HEK293 (cell line): ENCODE measurements at regions not wholly inside any gene's neighbourhood (a gene's known extent, or its start where the extent isn't known, plus 50 kb on each side); places are given as distances from the start of the nearest gene placed in this dataset.

Experiments used
- CTCF ChIA-PET: fragments of 350-600 bp; formaldehyde crosslinking; extraction: SDS; loops from one replicate; lab custom pipeline; 2021; ENCODE audit warnings: antibody characterized with exemption; lab: Yijun Ruan, JAX
- POLR2A ChIA-PET: fragments of 300-600 bp; formaldehyde crosslinking; extraction: SDS; loops from one replicate; lab custom pipeline; 2020; ENCODE audit warnings: antibody characterized with exemption, inconsistent platforms; lab: Yijun Ruan, JAX
- H3K27ac ChIP-seq: fragments of 200-500 bp; sonication (Bioruptor generic); 2 replicates; pipeline ENCODE4 v1.5.1; 2014; ENCODE audit warnings: low read depth, low read length, control low read depth, inconsistent platforms; ENCODE audit errors: extremely low read depth
- H3K36me3 ChIP-seq, 2 experiments: fragments of 200-500 bp in 1 of 2; sonication (Bioruptor generic) in 1 of 2; 1 replicate in 1 of 2; 2 replicates in 1 of 2; pipeline ENCODE4 v1.5.1; 2014 to 2017; ENCODE audit warnings: inconsistent platforms in 2 of 2, low read length in 2 of 2; ENCODE audit not compliant: control insufficient read depth in 2 of 2, insufficient read depth in 1 of 2
- H3K4me1 ChIP-seq: fragments of 200-500 bp; sonication (Bioruptor generic); 2 replicates; pipeline ENCODE4 v1.5.1; 2014; ENCODE audit warnings: mild to moderate bottlenecking, low read length, inconsistent platforms; ENCODE audit not compliant: control insufficient read depth, insufficient read depth
- H3K4me3 ChIP-seq: 2 replicates; pipeline ENCODE4 v1.5.1; 2011; ENCODE audit warnings: low read depth, mild to moderate bottlenecking, control low read depth, low read length, moderate library complexity
- H3K9me3 ChIP-seq: fragments of 200-500 bp; sonication (Bioruptor generic); 2 replicates; pipeline ENCODE4 v1.5.1; 2014; ENCODE audit warnings: low read depth, low read length, inconsistent platforms; ENCODE audit not compliant: control insufficient read depth, insufficient read depth
- EGR2 ChIP-seq: fragments of 450-650 bp; formaldehyde crosslinking; IDR thresholded peaks from 2 replicates; pipeline ENCODE4 v1.5.1; 2016; ENCODE audit warnings: low read depth, missing biosample characterization, missing genetic modification characterization
- HOXD13 ChIP-seq: sonication (generic); formaldehyde crosslinking; IDR thresholded peaks from 2 replicates; pipeline ENCODE4 v1.8.0; 2022; ENCODE audit warnings: missing genetic modification reagents, borderline replicate concordance
- KLF10 ChIP-seq: fragments of 450-650 bp; IDR thresholded peaks from 2 replicates; pipeline ENCODE4 v1.5.1; 2018; ENCODE audit warnings: missing biosample characterization, mild to moderate bottlenecking, missing genetic modification characterization
- KLF8 ChIP-seq: fragments of 450-650 bp; formaldehyde crosslinking; IDR thresholded peaks from 2 replicates; pipeline ENCODE4 v1.5.1; 2016; ENCODE audit warnings: missing biosample characterization, missing genetic modification characterization
- ZBTB20 ChIP-seq: fragments of 450-650 bp; formaldehyde crosslinking; IDR thresholded peaks from 2 replicates; pipeline ENCODE4 v1.5.1; 2016; ENCODE audit warnings: missing biosample characterization, missing genetic modification characterization
- ZBTB6 ChIP-seq: fragments of 450-650 bp; formaldehyde crosslinking; IDR thresholded peaks from 2 replicates; pipeline ENCODE4 v1.5.1; 2017; ENCODE audit warnings: missing biosample characterization, missing genetic modification characterization
- ZBTB8A ChIP-seq: fragments of 450-650 bp; formaldehyde crosslinking; IDR thresholded peaks from 2 replicates; pipeline ENCODE4 v1.5.1; 2016; ENCODE audit warnings: missing biosample characterization, missing genetic modification characterization
- ZNF132 ChIP-seq: fragments of 450-650 bp; formaldehyde crosslinking; IDR thresholded peaks from 2 replicates; pipeline ENCODE4 v1.5.1; 2017; ENCODE audit warnings: missing biosample characterization, missing genetic modification characterization, borderline replicate concordance
- ZNF214 ChIP-seq: fragments of 450-650 bp; formaldehyde crosslinking; IDR thresholded peaks from 2 replicates; pipeline ENCODE4 v1.5.1; 2017; ENCODE audit warnings: missing biosample characterization, mild to moderate bottlenecking, missing genetic modification characterization, borderline replicate concordance
- ZNF341 ChIP-seq: fragments of 450-650 bp; formaldehyde crosslinking; IDR thresholded peaks from 2 replicates; pipeline ENCODE4; 2016; ENCODE audit warnings: low read depth, missing biosample characterization, missing genetic modification characterization
- ZNF398 ChIP-seq: fragments of 450-650 bp; formaldehyde crosslinking; IDR thresholded peaks from 2 replicates; pipeline ENCODE4 v1.5.1; 2017; ENCODE audit warnings: missing biosample characterization, missing genetic modification characterization
- ZNF433 ChIP-seq: fragments of 450-650 bp; formaldehyde crosslinking; IDR thresholded peaks from 2 replicates; pipeline ENCODE4 v1.5.1; 2016; ENCODE audit warnings: missing biosample characterization, missing genetic modification characterization, low read depth
- ZNF514 ChIP-seq: fragments of 450-650 bp; formaldehyde crosslinking; IDR thresholded peaks from 2 replicates; pipeline ENCODE4 v1.5.1; 2016; ENCODE audit warnings: missing biosample characterization, missing genetic modification characterization
- ZNF530 ChIP-seq: fragments of 450-650 bp; formaldehyde crosslinking; IDR thresholded peaks from 2 replicates; pipeline ENCODE4 v1.5.1; 2016; ENCODE audit warnings: low read depth, missing biosample characterization, missing genetic modification characterization
- ZNF555 ChIP-seq: fragments of 450-650 bp; formaldehyde crosslinking; conservative IDR thresholded peaks from 2 replicates; pipeline ENCODE4 v1.5.1; 2017; ENCODE audit warnings: missing biosample characterization, mild to moderate bottlenecking, missing genetic modification characterization, inconsistent platforms
- ZNF558 ChIP-seq: fragments of 450-650 bp; formaldehyde crosslinking; IDR thresholded peaks from 2 replicates; pipeline ENCODE4 v1.5.1; 2016; ENCODE audit warnings: missing biosample characterization, missing genetic modification characterization
- ZNF600 ChIP-seq: fragments of 450-650 bp; formaldehyde crosslinking; IDR thresholded peaks from 2 replicates; pipeline ENCODE4 v1.5.1; 2016; ENCODE audit warnings: missing biosample characterization, missing genetic modification characterization
- ZNF639 ChIP-seq: fragments of 450-650 bp; formaldehyde crosslinking; IDR thresholded peaks from 2 replicates; pipeline ENCODE4 v1.5.1; 2016; ENCODE audit warnings: missing biosample characterization, missing genetic modification characterization
- ZNF777 ChIP-seq: fragments of 450-650 bp; formaldehyde crosslinking; IDR thresholded peaks from 2 replicates; pipeline ENCODE4 v1.5.1; 2017; ENCODE audit warnings: missing biosample characterization, missing genetic modification characterization, borderline replicate concordance
- ZNF837 ChIP-seq: fragments of 450-650 bp; formaldehyde crosslinking; IDR thresholded peaks from 2 replicates; pipeline ENCODE4 v1.5.1; 2016; ENCODE audit warnings: missing biosample characterization, missing genetic modification characterization
- ZNF843 ChIP-seq: fragments of 450-650 bp; formaldehyde crosslinking; IDR thresholded peaks from 2 replicates; pipeline ENCODE4 v1.5.1; 2016; ENCODE audit warnings: missing biosample characterization, missing genetic modification characterization
- ZSCAN18 ChIP-seq: fragments of 450-650 bp; formaldehyde crosslinking; IDR thresholded peaks from 2 replicates; pipeline ENCODE4 v1.5.1; 2016; ENCODE audit warnings: missing biosample characterization, missing genetic modification characterization

- no peaks in the 10 kb centered on the region for H3K36me3 ChIP-seq
- H3K27ac ChIP-seq = no peak overlapping the region
- ChIA-PET CTCF (no interaction called here), POLR2A (no interaction called here)
- no peak overlapping the region for H3K4me3 ChIP-seq
- no peaks in the 10 kb centered on the region for H3K9me3 ChIP-seq
- no peak for TF ChIP-seq ZNF639 (tag by site-specific recombination)
- TF ChIP-seq ZNF514 (tag by site-specific recombination) = no peak
- TF ChIP-seq ZNF398 (tag by site-specific recombination) = no peak
- no peak for TF ChIP-seq ZBTB20 (tag by site-specific recombination)
- TF ChIP-seq ZNF433 (tag by site-specific recombination) = no peak
- TF ChIP-seq ZBTB6 = no peak
- TF ChIP-seq KLF10 (tag by site-specific recombination) = no peak
- TF ChIP-seq KLF8 (tag by site-specific recombination) = no peak
- TF ChIP-seq ZBTB8A (tag by site-specific recombination) = no peak
- no peak for TF ChIP-seq ZSCAN18
- TF ChIP-seq ZNF530 = no peak
- TF ChIP-seq, all 188 proteins: peak for 0
- H3K4me1 ChIP-seq = no peaks in the 10 kb centered on the region
Observed at GRCh38 chr6:19605624-19606023, 231.5 kb upstream of the ID4 start.

- TF ChIP-seq ZNF777 (tag by site-specific recombination) (no peak), HOXD13 (CRISPR knock-in tag) (no peak), ZNF843 (tag by site-specific recombination) (no peak), ZNF132 (no peak), ZNF214 (tag by site-specific recombination) (no peak), ZNF341 (no peak), ZNF837 (tag by site-specific recombination) (no peak), EGR2 (tag by site-specific recombination) (no peak), ZNF555 (tag by site-specific recombination) (no peak), ZNF600 (tag by site-specific recombination) (no peak), ZNF558 (tag by site-specific recombination) (no peak)
- Histone ChIP-seq H3K36me3 (no peaks in the 10 kb centered on the region), H3K9me3 (no peaks in the 10 kb centered on the region), H3K4me3 (no peak overlapping the region), H3K27ac (no peak overlapping the region), H3K4me1 (no peaks in the 10 kb centered on the region)
- POLR2A ChIA-PET = no interaction called here
- CTCF ChIA-PET = interaction anchor here (0.9 kb wide), 1 partner anchor 24 kb away, joined by 3 read pairs; no protein-coding TSS in a partner anchor
Observed at GRCh38 chr6:19608546-19608945, 228.6 kb upstream of the ID4 start.
